ENCODE measurements at regions not wholly inside any gene's neighbourhood (a gene's known extent, or its start where the extent isn't known, plus 50 kb on each side); places are given as distances from the start of the nearest gene placed in this dataset.

DNA sequence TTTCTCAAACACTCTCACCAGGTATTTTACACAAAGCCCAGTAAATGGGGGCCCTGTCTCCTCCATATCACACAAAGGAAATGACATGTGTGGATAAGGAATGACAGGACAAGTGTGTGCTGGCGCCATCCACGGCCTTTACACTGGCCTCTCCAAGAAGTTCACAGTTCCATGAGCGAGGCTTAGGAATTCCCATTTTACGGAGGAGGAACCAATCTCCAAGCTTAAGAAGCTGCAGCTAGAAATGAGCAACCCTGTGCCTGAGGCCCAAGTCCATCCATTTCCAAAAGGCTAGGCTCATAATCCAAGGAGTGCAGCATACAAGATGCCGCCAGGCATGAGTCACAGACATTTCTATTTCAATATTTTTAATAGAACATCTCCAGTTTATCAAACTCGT is 203.4 kb downstream of the AUH start:
- in situ Hi-C loops (cut with HindIII; ENCODE audit: low pct_ligation_motif_present, low pct_unique_long_range_greater_than_20kb, low sequenced_read_pairs), result no loop called here
- no peak for DNase-seq

DNA sequence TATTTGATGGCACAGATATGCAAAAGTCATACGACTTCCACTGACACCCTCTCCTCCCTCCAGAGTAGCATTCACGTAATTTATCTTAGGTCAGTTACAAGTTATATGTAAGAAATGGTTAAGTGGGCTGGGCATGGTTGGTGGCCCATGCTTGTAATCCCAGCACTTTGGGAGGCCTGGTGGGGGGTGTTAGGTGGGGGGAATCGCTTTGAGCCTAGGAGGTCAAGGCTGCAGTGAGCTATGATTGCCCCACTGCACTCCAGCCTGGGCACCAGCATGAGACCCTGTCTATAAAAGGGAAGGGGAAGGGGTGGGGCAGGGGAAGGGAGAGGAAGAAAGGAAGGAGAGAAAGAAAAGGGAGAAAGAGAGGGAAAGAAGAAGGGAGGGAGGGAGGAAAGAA is 202.8 kb downstream of the AUH start:
- DNase-seq, result no peak
- in situ Hi-C loops (cut with HindIII; ENCODE audit: low pct_ligation_motif_present, low pct_unique_long_range_greater_than_20kb, low sequenced_read_pairs), result no loop called here

DNA sequence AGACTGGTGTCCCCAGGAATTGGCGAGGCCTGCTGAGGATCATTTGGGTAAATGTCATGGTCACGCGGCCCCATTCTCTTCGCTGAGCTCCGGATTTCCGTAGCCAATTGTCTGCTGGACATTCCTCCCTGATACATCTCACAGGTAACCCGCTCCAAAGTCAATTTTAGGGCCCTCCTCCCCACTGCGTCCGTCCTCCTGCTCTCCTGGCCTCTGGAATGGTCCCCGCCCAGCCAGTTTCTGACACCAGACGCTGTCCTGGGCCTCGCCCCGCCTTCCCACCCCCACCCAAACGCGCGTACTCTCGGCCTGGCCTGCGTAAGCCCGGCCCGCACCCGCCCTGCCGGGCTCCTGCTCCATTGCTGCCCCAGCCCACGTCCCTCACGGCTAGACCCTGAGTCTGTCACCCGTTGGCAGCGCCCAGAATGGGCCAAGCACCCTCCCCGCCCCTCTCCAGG is 202.0 kb downstream of the AUH start:
- no peak for DNase-seq
- in situ Hi-C loops (cut with HindIII; ENCODE audit: low pct_ligation_motif_present, low pct_unique_long_range_greater_than_20kb, low sequenced_read_pairs), result no loop called here

DNA sequence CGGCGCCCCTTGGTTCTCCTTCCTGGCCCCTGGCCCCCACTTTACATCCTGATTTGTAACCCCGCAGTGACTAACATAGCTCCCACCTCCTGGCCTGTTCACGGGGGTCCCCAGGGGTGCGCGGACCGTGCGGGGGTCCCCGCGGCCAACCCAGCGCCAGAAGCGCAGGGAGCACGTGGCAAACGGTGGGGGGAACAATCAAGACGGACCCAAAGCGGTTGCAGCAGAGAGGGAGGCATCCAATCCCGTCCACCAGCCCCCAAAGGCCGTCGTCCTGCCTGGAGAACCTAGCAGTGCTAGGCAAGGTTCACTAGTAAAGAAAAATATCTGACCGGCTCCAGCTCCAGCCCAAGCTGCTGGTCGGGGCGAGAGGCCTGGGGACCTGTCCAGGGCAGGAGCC is 201.5 kb downstream of the AUH start:
- in situ Hi-C loops (cut with HindIII; ENCODE audit: low pct_ligation_motif_present, low pct_unique_long_range_greater_than_20kb, low sequenced_read_pairs), result no loop called here
- DNase-seq, result no peak

DNA sequence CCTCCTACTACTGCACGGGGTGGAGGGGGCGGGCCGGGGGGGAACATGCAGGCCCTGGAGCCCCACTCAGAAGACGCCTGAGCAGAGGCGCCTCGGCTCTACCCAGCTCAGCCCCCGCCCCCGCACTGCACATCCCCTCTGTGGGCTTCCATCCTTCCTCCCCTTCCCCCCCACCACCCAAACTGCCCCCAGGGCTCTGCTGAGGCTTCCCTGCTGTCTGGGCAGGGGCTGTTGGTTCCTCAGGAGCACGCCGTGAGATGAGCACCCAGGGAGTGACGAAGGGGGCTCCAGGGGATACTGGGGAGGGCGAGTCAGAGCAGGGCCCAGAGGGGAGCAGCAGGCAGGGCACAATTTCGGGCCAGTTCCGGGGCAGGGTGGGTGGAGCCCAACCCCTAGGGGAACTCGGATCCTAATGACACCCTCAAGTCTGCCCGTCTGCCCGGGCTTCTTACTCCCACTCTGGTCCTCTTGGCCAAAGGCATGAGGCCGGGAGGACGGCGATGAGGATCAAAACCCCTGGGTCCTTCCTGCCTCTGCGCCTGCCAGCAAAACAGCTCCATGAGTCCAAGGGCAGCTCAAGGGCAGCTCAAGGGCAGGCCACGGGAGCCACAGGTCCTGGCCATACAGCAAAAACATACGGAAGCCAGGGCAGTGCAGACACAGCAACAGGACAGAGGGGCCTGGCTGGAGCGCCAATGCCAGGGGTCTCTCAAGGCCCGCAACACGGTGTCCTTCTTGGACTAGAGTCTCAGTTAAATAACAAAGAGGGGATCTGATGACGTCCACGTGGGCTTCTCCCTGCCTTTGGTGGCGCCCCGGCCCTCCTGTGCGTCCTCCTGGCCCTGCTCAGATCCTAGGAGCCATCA is 200.9 kb downstream of the AUH start:
- DNase-seq, result no peak
- in situ Hi-C loops (cut with HindIII; ENCODE audit: low pct_ligation_motif_present, low pct_unique_long_range_greater_than_20kb, low sequenced_read_pairs), result no loop called here

DNA sequence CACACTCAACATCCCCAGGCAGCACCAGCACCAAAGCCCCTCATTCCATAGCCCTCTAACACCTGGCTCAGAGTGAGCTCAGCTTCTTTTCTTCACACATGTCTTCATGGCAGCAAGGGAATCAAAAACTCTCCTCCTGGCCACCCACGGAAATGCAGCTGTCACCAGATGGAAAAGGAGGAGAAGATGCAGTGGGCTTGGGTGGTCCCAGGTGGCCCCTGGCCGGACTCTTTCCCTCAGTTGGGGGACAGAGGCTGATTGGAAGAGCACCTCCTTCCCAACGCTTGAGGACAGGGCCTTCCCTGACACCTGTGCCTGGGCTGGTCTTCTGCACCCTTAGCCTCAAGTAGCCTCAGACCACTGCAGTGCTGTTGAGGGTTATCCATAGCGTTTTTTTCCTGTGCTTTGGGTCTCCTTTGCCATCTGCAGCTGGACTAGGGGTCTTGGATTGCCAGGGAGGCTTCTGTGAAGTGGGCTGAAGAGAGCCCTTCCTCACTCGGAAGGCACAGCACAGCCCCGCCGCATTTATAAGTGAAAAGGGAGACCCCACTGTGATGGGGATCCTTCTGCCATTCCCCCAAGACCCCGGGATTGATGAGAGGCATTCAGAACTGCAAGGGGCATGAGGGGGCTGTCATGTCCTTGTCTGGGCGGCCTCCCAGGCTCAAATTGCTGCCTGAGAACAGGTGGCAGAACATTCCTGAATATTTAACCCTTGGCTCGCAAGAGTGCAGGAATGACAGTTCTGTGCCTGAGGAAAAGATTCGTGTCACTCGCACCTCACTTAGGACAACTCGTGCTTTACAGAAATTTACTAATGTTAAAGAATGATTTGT is 200.0 kb downstream of the AUH start:
- DNase-seq, result no peak
- in situ Hi-C loops (cut with HindIII; ENCODE audit: low pct_ligation_motif_present, low pct_unique_long_range_greater_than_20kb, low sequenced_read_pairs), result no loop called here

DNA sequence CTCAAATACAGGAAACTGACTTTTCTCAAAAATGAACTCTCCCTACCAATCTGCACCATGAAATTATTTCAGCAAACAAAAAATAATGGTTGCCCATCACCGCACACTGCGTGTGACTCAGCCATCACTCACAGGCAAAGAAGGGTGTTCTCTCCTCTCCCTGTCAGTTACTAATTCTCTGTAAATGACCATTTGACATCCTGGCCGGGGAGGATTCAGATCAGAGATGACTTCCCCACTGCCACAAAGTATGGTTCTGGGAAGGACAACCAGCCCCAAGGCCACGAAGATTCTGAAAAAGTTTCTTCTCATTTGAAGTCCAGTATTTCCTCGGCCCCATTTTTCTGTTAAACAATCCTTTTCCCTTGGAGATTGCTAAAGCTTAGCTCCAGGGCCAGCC is 199.4 kb downstream of the AUH start:
- DNase-seq, result peak; percentile 23
- in situ Hi-C loops (cut with HindIII; ENCODE audit: low pct_ligation_motif_present, low pct_unique_long_range_greater_than_20kb, low sequenced_read_pairs), result no loop called here

DNA sequence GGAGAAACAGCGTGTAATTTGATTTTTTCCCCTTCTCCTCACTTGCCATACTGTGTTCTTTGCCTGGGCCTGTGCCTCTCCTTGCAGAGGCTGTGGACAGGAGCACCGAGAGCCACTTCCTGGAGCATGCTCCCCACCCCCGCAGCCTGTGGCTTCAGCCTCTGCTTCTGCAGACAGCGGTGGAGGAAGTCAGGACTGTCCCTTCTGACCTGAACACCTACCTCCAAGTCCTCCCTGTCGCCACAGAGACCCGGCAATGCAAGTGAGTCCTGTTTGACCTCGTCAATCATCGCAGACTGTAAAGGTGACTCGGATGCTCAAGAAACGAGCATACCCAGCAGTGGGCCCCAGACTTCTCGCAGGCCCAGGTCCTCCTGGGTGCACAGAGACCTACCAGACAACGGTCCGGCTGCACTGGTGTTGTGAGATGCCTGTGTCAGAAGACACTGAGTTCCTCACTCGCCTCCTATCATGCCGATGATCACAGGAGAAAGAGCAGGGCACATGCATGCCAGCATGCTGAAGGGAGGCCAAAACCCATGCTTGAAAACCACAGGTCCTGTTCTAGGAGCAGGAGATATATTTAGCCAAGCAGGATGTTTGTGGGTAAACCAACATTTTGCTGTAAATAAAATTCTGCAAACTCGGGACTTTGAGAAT is 198.8 kb downstream of the AUH start:
- in situ Hi-C loops (cut with HindIII; ENCODE audit: low pct_ligation_motif_present, low pct_unique_long_range_greater_than_20kb, low sequenced_read_pairs), result no loop called here
- peak; percentile 9 for DNase-seq

DNA sequence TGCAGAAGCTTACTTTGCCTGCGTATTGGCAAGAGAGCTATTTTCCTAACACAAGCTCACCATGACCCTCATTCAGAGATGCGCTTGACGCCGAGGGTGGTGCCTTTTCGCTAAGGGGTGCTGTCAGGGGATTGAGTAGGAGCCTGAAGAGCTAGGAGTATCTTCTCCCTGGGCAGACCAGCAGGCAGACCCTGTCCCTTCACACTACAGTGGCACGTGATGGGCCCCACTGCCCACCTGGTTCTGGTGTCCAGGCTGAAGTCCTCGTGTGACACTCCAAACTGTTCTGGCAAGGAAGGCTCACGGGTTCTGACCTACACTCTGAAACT is 198.3 kb downstream of the AUH start:
- in situ Hi-C loops (cut with HindIII; ENCODE audit: low pct_ligation_motif_present, low pct_unique_long_range_greater_than_20kb, low sequenced_read_pairs), result no loop called here
- no peak for DNase-seq

DNA sequence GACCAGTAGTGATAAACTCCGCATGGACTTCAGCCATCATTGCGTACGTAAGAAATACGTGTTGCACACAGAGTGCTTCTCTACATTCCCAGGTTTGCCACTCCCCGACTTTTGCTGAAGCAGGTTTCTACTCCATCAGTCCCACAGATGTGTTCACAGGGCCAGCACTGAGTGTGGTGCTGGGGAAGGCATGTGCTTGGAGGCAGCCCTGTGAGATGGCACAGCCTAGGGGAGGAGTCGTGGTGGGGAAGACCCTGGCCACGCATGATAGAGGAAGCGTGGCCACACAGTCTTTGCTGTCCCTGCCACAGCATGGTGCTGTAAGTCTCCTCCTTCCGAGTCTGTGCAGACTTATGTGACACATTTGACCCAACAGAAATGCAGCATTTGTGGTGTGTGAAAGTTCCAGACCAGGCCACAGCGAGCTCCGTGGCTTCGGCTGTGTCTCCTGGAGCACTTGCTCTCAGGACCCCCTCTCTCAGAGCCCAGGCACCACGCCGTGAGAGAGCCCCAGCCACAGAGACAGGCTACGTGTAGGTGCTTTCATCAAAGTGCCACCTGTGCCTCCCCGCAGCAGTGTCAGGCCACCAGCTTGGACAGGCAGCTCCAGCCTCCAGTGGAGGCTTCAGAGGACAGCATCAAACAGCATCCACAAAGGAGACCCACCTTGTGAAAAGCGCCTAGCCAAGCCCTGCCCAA is 197.8 kb downstream of the AUH start:
- in situ Hi-C loops (cut with HindIII; ENCODE audit: low pct_ligation_motif_present, low pct_unique_long_range_greater_than_20kb, low sequenced_read_pairs), result no loop called here
- DNase-seq, result no peak
